ENCODE measurements at regions not wholly inside any gene's neighbourhood (a gene's known extent, or its start where the extent isn't known, plus 50 kb on each side); places are given as distances from the start of the nearest gene placed in this dataset.

GRCh38 chr5:66322786-66323528, 178.9 kb downstream of the SREK1 start:
- H2BK120ac ChIP-seq (replicated peaks; ENCODE audit: low read depth, low read length) = no peak overlapping the region
- H2BK5ac ChIP-seq (ENCODE audit: low read depth, low read length) = no peak overlapping the region
- no peak overlapping the region for H2BK15ac ChIP-seq (ENCODE audit: low read length)
- POLR2A ChIA-PET (ENCODE audit: partially characterized antibody) = no interaction called here
- H3K79me2 ChIP-seq (ENCODE audit: control insufficient read depth in 1 of 2, insufficient read depth in 2 of 2, low read length in 2 of 2) = no peaks in the 10 kb centered on the region
- CTCF ChIA-PET (ENCODE audit: partially characterized antibody) = interaction anchor here (0.7 to 10.4 kb wide), 3 partner anchors 15 to 431 kb away, joined by 3 to 96 read pairs (median 6); no protein-coding TSS in a partner anchor
- no peak overlapping the region for H3K9ac ChIP-seq (replicated peaks in 1 of 4; ENCODE audit: extremely low read depth in 1 of 4, low read depth in 3 of 4, low read length in 3 of 4)
- H3K23me2 ChIP-seq (ENCODE audit: low read depth, low read length) = no peaks in the 10 kb centered on the region; the same call in 1 of the 2 replicates
- no peaks in the 10 kb centered on the region for H3K79me1 ChIP-seq (ENCODE audit: low read depth, low read length)
- no peak overlapping the region for H3K23ac ChIP-seq (ENCODE audit: insufficient read length)
- H3K4ac ChIP-seq (replicated peaks; ENCODE audit: insufficient read length, low read depth, low read length) = no peak overlapping the region
- WGBS, 2 experiments (ENCODE audit: extremely low coverage in 1 of 2, insufficient coverage in 1 of 2, insufficient read length in 1 of 2, insufficient replicate concordance in 2 of 2, low coverage in 1 of 2, low lambda C conversion rate in 2 of 2, missing lambda C conversion rate in 1 of 2) = 93% methylated on average over 12 of the region's 12 CpGs; no CpG with 5 or more reads in 1 of the 2 experiments
- no peak overlapping the region for H3K56ac ChIP-seq (replicated peaks; ENCODE audit: insufficient read length, low read depth, low read length)
- no peak overlapping the region for H4K5ac ChIP-seq (ENCODE audit: insufficient read length, low read depth, low read length)
- H4K8ac ChIP-seq (ENCODE audit: extremely low read depth, insufficient read depth, low read length) = no peak overlapping the region
- H3K14ac ChIP-seq (ENCODE audit: insufficient read length) = no peak overlapping the region
- no peaks in the 10 kb centered on the region for H3K27me3 ChIP-seq (replicated peaks in 1 of 4; ENCODE audit: control insufficient read depth in 3 of 4, extremely low read depth in 1 of 4, insufficient read depth in 3 of 4, low read length in 3 of 4)
- H3K18ac ChIP-seq (ENCODE audit: extremely low read depth, low read length) = no peak overlapping the region
- H3K9me3 ChIP-seq (ENCODE audit: insufficient read depth in 2 of 2, low read depth in 1 of 2, low read length in 1 of 2) = no peaks in the 10 kb centered on the region
- no peak for FAIRE-seq
- no peaks in the 10 kb centered on the region for H3K4me1 ChIP-seq (replicated peaks in 1 of 4; ENCODE audit: control insufficient read depth in 3 of 4, insufficient read depth in 4 of 4, low read length in 3 of 4)
- H2AK5ac ChIP-seq (ENCODE audit: low read depth, low read length) = no peak overlapping the region
- no peak for TF ChIP-seq SUZ12 (IDR thresholded peaks at IDR 0.05; ENCODE audit: low read length)
- H3K27ac ChIP-seq (ENCODE audit: low read depth, low read length) = no peak overlapping the region
- no peak overlapping the region for H3K4me2 ChIP-seq (ENCODE audit: insufficient read depth in 1 of 2, low read depth in 2 of 2, low read length in 2 of 2)
- no peak for DNase-seq (ENCODE audit: low read depth in 1 of 2, low spot score in 2 of 2)
- no peak overlapping the region for H2BK20ac ChIP-seq (ENCODE audit: low read length)
- no peak overlapping the region for H3K4me3 ChIP-seq (ENCODE audit: extremely low read depth in 1 of 4, insufficient read depth in 2 of 4, low read depth in 3 of 4, low read length in 4 of 4)
- no peak overlapping the region for H2AFZ ChIP-seq (ENCODE audit: low read length)
- H4K20me1 ChIP-seq (replicated peaks in 1 of 2; ENCODE audit: control insufficient read depth in 1 of 2, insufficient read depth in 2 of 2, low read length in 2 of 2) = no peaks in the 10 kb centered on the region
- no peak overlapping the region for H4K91ac ChIP-seq (replicated peaks; ENCODE audit: insufficient read length, low read length)
- no peak overlapping the region for H2BK12ac ChIP-seq (ENCODE audit: low read depth, low read length)
- H3K36me3 ChIP-seq (ENCODE audit: control insufficient read depth in 2 of 4, insufficient read depth in 4 of 4, low read length in 3 of 4) = no peaks in the 10 kb centered on the region
